ENCODE measurements at regions not wholly inside any gene's neighbourhood (a gene's known extent, or its start where the extent isn't known, plus 50 kb on each side); places are given as distances from the start of the nearest gene placed in this dataset.
"Not testable (repeated sequence)": the region's sequence is repeated elsewhere in the genome, so short reads cannot be mapped to it uniquely, and the experiment has no call there.

DNA sequence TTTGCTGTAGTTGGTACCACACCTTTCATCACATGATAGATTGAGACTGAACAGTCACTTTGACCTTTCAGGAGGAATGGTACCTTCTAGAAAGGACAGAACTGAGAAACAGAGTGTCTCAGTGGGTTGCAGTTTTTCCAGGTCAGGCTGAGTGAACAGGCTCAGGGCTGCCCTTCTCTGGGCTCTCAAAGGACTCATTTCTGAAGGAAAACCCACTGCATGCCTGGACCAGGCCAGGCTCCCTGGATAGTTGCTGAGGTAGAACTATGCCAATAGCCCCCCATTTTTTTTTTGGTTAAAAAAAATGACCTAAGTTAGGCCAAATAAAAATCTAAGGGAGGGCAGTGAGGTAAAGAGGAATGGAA is 148.1 kb upstream of the EGLN3 start:
- H3K4me3 ChIP-seq: no peak overlapping the region
- no peaks in the 10 kb centered on the region; the same call in 1 of the 2 replicates for H3K36me3 ChIP-seq (replicated peaks)
- DNase-seq (ENCODE audit: low spot score in 2 of 2): no peak
- in situ Hi-C loops (cut with MboI; ENCODE audit: low sequenced_read_pairs): no loop called here
- no peaks in the 10 kb centered on the region for H3K9me3 ChIP-seq
- no peaks in the 10 kb centered on the region for H3K27me3 ChIP-seq (ENCODE audit: low read depth)
- peaks cover 7% of the 10 kb centered on the region for H3K4me1 ChIP-seq

DNA sequence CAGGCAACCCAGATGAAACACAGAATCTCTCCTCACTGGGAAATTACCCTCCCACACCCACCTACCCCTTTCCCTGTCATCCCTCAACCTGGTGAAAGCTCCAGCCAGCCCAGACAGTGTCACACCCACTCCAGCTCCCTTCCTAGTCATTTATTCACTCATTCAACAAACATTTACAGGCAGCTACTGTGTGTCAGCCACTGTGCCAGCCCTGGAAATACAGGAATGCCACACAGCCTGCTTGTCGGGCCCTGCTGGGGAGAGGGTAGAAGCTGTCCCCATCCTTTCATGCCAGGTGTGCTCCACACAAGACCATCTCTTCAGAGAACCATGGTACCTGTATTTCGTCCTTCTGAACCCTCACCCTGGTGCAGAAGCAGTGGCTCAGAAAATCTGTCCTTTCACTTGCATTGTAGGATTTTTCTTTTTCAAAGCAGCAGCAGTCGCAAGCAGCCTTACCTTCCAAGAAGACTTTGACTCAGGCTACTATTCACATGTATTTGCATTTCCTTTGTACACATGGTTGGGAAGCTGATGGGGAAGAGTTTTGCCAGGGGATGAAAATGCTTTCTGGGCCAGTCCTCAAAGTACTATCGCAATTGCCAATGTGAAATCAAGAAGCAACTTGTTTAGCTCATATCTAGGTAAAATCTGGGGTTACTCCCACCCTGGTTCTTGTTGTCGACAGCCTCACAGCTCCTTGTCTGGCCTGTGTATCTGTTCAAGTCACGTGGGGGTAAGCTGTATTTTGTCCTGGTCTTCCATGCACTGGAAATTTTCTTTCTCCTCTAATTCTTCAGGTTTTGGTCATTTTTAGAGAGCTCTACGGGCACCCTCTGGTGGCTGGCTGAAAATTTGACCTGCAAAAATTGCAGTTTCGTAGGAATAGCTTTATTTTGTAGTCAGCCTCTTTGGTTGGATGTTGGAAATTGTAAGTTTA is 147.4 kb upstream of the EGLN3 start:
- in situ Hi-C loops (cut with MboI; ENCODE audit: low sequenced_read_pairs): no loop called here
- Histone ChIP-seq H3K4me1 (peaks cover 5% of the 10 kb centered on the region), H3K27me3 (ENCODE audit: low read depth) (no peaks in the 10 kb centered on the region), H3K4me3 (no peak overlapping the region), H3K36me3 (replicated peaks) (no peaks in the 10 kb centered on the region), H3K9me3 (no peaks in the 10 kb centered on the region)
- DNase-seq (ENCODE audit: low spot score in 2 of 2): peak; percentile 69 to 76

GRCh38 chr14:34097644-34098043 is 146.8 kb upstream of the EGLN3 start:
- DNase-seq (ENCODE audit: low spot score in 2 of 2): no peak
- Histone ChIP-seq H3K36me3 (replicated peaks) (no peaks in the 10 kb centered on the region), H3K9me3 (no peaks in the 10 kb centered on the region), H3K4me3 (no peak overlapping the region), H3K4me1 (peaks cover 5% of the 10 kb centered on the region), H3K27me3 (ENCODE audit: low read depth) (no peaks in the 10 kb centered on the region)
- in situ Hi-C loops (cut with MboI; ENCODE audit: low sequenced_read_pairs): no loop called here

- DNase-seq (ENCODE audit: low spot score in 2 of 2): no peak
- Histone ChIP-seq H3K4me3 (no peak overlapping the region), H3K9me3 (no peaks in the 10 kb centered on the region), H3K36me3 (replicated peaks) (no peaks in the 10 kb centered on the region), H3K4me1 (peaks cover 5% of the 10 kb centered on the region), H3K27me3 (ENCODE audit: low read depth) (no peaks in the 10 kb centered on the region)
- in situ Hi-C loops (cut with MboI; ENCODE audit: low sequenced_read_pairs): no loop called here
Observed at GRCh38 chr14:34094384-34094783, 143.5 kb upstream of the EGLN3 start.

GRCh38 chr14:34093883-34094282 is 143.0 kb upstream of the EGLN3 start:
- Histone ChIP-seq H3K4me3 (no peak overlapping the region), H3K9me3 (no peaks in the 10 kb centered on the region), H3K27me3 (ENCODE audit: low read depth) (no peaks in the 10 kb centered on the region), H3K36me3 (replicated peaks) (no peaks in the 10 kb centered on the region), H3K4me1 (peaks cover 5% of the 10 kb centered on the region)
- in situ Hi-C loops (cut with MboI; ENCODE audit: low sequenced_read_pairs): no loop called here
- DNase-seq (ENCODE audit: low spot score in 2 of 2): no peak

GRCh38 chr14:34090451-34090850 is 139.6 kb upstream of the EGLN3 start:
- Histone ChIP-seq H3K36me3 (replicated peaks) (no peaks in the 10 kb centered on the region), H3K4me1 (no peaks in the 10 kb centered on the region; the same call in 1 of the 2 replicates), H3K4me3 (no peak overlapping the region), H3K9me3 (no peaks in the 10 kb centered on the region), H3K27me3 (ENCODE audit: low read depth) (no peaks in the 10 kb centered on the region)
- in situ Hi-C loops (cut with MboI; ENCODE audit: low sequenced_read_pairs): no loop called here
- no peak for DNase-seq (ENCODE audit: low spot score in 2 of 2)

DNA sequence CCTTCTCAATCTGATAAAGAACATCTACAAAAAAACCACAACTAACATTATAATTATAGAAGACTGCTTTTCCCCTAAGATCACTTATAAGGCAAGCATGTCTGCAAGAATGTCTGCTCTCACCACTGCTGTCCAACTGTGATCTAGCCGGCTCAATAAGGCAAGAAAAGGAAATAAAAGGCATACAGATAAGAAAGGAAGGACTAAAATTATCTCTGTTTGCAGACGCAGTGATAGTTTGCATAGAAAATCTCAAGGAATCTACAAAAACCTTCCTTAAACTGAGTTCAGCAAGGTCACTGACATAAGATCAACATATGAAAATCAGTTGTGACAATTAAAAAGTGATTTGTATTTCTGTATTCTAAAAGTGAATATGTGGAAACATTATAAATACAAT is 138.0 kb upstream of the EGLN3 start:
- DNase-seq (ENCODE audit: low spot score in 2 of 2): no peak
- H3K9me3 ChIP-seq: no peaks in the 10 kb centered on the region
- no peak overlapping the region for H3K4me3 ChIP-seq
- H3K4me1 ChIP-seq: no peaks in the 10 kb centered on the region; the same call in 1 of the 2 replicates
- H3K36me3 ChIP-seq (replicated peaks): no peaks in the 10 kb centered on the region
- in situ Hi-C loops (cut with MboI; ENCODE audit: low sequenced_read_pairs): no loop called here
- H3K27me3 ChIP-seq (ENCODE audit: low read depth): no peaks in the 10 kb centered on the region

DNA sequence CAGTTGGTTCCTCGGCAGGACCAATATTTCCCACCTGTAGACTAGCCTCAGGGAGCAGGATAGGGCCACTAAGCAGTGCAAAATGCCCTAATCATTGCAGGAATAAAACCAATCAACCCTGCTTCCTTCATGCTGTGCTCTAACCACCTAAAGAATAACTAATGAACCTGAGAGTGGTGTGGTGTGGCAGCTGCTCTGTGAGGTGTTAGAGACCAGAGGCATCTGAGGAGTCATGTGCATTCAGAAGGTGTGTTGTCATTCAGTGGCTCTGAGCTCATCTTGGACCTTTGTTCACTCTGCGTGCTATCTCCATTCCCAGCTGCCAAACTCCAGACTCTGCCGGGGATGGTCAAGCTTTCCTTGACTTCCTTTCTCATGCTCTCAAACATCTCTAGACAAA is 136.7 kb upstream of the EGLN3 start:
- no peak overlapping the region for H3K4me3 ChIP-seq
- H3K4me1 ChIP-seq: peaks cover 1% of the 10 kb centered on the region; the same call in 1 of the 2 replicates
- no peaks in the 10 kb centered on the region for H3K27me3 ChIP-seq (ENCODE audit: low read depth)
- no peaks in the 10 kb centered on the region for H3K9me3 ChIP-seq
- no peaks in the 10 kb centered on the region for H3K36me3 ChIP-seq (replicated peaks)
- in situ Hi-C loops (cut with MboI; ENCODE audit: low sequenced_read_pairs): no loop called here
- DNase-seq (ENCODE audit: low spot score in 2 of 2): no peak

DNA sequence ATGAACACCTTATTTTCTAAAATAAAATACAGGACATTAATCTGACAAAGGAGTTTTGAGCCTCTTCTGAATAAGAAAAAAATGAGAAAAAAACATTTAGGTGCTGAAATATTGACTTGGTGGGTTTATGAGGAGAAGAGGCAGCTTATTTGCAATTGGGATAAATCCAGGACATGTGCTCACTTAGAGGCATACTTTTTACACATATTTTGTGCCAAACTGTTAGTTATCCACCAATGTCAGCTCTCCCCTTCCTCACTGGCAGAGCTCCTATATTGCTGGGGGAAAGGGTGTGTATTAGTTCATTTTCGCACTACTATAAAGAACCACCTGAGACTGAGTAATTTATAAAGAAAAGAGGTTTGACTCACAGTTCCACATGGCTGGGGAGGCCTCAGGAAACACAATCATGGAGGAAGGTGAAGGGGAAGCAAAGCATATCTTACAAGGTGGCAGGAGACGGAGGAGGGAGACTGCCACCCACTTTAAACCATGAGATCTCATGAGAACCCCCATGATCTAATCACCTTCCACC is 135.4 kb upstream of the EGLN3 start:
- Histone ChIP-seq H3K4me1 (peaks cover 14% of the 10 kb centered on the region), H3K4me3 (no peak overlapping the region), H3K27me3 (ENCODE audit: low read depth) (no peaks in the 10 kb centered on the region), H3K36me3 (replicated peaks) (no peaks in the 10 kb centered on the region), H3K9me3 (no peaks in the 10 kb centered on the region)
- DNase-seq (ENCODE audit: low spot score in 2 of 2): no peak
- in situ Hi-C loops (cut with MboI; ENCODE audit: low sequenced_read_pairs): no loop called here

- in situ Hi-C loops (cut with MboI; ENCODE audit: low sequenced_read_pairs): no loop called here
Observed at GRCh38 chr14:34085695-34086094, 134.8 kb upstream of the EGLN3 start.

DNA sequence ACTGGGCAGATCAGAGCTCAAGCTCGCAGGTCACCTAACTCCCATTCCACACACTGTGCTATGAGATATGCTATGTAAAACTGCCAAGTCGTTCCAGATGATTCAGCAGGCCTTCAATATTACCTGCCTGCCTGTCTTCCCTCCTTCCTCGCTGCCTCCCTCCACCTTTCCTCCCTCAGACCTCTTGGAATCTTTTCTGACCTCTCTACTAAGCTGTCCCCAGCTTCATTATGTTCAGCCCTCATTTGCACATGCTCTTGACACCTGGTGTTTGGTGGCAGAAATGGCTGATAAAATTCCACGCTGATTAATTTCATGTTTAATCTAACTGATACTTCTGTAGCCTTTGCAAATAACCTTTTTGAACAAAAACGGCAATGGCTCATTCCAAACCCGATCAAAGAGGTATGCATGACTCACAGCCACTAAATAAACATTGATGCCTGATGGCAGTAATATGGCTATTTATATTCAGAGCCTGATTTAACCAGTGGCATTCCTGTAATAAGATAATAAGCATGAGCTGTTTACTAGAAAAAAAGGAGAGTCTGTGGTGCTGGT is 130.8 kb upstream of the EGLN3 start:
- Histone ChIP-seq H3K9me3 (no peaks in the 10 kb centered on the region), H3K36me3 (replicated peaks) (no peaks in the 10 kb centered on the region), H3K27me3 (ENCODE audit: low read depth) (no peaks in the 10 kb centered on the region), H3K4me3 (no peak overlapping the region), H3K4me1 (peaks cover 16% of the 10 kb centered on the region)
- in situ Hi-C loops (cut with MboI; ENCODE audit: low sequenced_read_pairs): no loop called here
- DNase-seq (ENCODE audit: low spot score in 2 of 2): peak in 1 of 2 experiments; percentile 71

More at GRCh38 chr14:34085695-34086094, 134.8 kb upstream of the EGLN3 start:
- H3K27me3 ChIP-seq (ENCODE audit: low read depth): no peaks in the 10 kb centered on the region
- H3K4me1 ChIP-seq: peaks cover 16% of the 10 kb centered on the region
- no peak overlapping the region for H3K4me3 ChIP-seq
- no peaks in the 10 kb centered on the region for H3K9me3 ChIP-seq
- H3K36me3 ChIP-seq (replicated peaks): no peaks in the 10 kb centered on the region
- no peak for DNase-seq (ENCODE audit: low spot score in 2 of 2)

- peaks cover 16% of the 10 kb centered on the region for H3K4me1 ChIP-seq
- no peak for DNase-seq (ENCODE audit: low spot score in 2 of 2)
- no peaks in the 10 kb centered on the region for H3K9me3 ChIP-seq
- no peaks in the 10 kb centered on the region for H3K36me3 ChIP-seq (replicated peaks)
- H3K27me3 ChIP-seq (ENCODE audit: low read depth): no peaks in the 10 kb centered on the region
- H3K4me3 ChIP-seq: no peak overlapping the region
- in situ Hi-C loops (cut with MboI; ENCODE audit: low sequenced_read_pairs): no loop called here
Observed at GRCh38 chr14:34081101-34081575, 130.3 kb upstream of the EGLN3 start.

DNA sequence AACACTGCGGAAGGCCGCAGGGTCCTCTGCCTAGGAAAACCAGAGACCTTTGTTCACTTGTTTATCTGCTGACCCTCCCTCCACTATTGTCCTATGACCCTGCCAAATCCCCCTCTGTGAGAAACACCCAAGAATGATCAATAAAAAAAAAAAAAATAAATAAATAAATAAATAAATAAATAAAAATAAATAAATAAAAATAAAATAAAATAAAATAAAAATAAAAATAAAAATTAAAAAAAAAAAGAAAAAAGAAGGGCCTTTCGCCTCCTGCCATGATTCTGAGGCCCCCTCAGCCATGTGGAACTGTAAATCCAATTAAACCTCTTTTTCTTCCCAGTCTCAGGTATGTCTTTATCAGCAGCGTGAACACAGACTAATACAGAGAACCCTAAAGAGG is 128.8 kb upstream of the EGLN3 start:
- H3K9me3 ChIP-seq; in situ Hi-C loops (cut with MboI; ENCODE audit: low sequenced_read_pairs); H3K4me3 ChIP-seq; H3K36me3 ChIP-seq (replicated peaks); DNase-seq (ENCODE audit: low spot score in 2 of 2); H3K27me3 ChIP-seq (ENCODE audit: low read depth): not testable (repeated sequence)
- H3K4me1 ChIP-seq: peaks cover 16% of the 10 kb centered on the region

- H3K4me1 ChIP-seq: peaks cover 16% of the 10 kb centered on the region
- peaks cover 3% of the 10 kb centered on the region; the same call in 1 of the 2 replicates for H3K9me3 ChIP-seq
- in situ Hi-C loops (cut with MboI; ENCODE audit: low sequenced_read_pairs): no loop called here
- H3K4me3 ChIP-seq: no peak overlapping the region
- H3K36me3 ChIP-seq (replicated peaks): no peaks in the 10 kb centered on the region
- no peak for DNase-seq (ENCODE audit: low spot score in 2 of 2)
- H3K27me3 ChIP-seq (ENCODE audit: low read depth): no peaks in the 10 kb centered on the region
Observed at GRCh38 chr14:34078117-34078743, 127.4 kb upstream of the EGLN3 start.

Data from HAP-1 (cell line).